ENCODE measurements at regions not wholly inside any gene's neighbourhood (a gene's known extent, or its start where the extent isn't known, plus 50 kb on each side); places are given as distances from the start of the nearest gene placed in this dataset.

DNA sequence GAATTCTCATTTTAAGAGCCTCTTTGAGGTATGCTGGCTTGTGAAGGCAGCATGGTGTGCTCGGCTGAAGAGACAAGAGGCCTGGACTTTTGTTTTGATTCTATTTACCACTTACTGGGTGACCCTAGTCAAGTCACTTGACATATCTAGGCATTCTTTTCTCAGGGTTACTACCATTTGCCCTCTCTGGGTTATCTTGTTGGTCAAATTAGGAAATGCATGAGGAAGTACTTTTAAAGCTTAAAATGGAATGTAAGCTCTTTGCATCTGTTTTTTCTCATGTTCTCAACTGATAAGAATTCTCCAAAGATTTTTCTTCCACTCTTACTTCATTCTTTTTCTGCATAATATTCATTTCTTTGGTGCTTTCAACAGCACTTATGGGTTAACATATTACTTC lies 173.1 kb downstream of the PLK2 start:
- Histone ChIP-seq H3K23ac (ENCODE audit: low read depth, low read length, poor library complexity) (no peak overlapping the region), H2BK120ac (ENCODE audit: low read depth, low read length) (no peak overlapping the region), H2BK5ac (ENCODE audit: low read length) (no peak overlapping the region), H3K27me3 (ENCODE audit: control insufficient read depth in 3 of 3, insufficient read depth in 3 of 3, low read depth in 1 of 3, low read length in 3 of 3) (no peaks in the 10 kb centered on the region), H3K4ac (ENCODE audit: low read length) (no peak overlapping the region), H3K18ac (ENCODE audit: low read length) (no peak overlapping the region), H3K79me1 (ENCODE audit: low read depth, low read length) (no peaks in the 10 kb centered on the region), H2BK15ac (ENCODE audit: low read length) (no peak overlapping the region), H2AFZ (ENCODE audit: low read length) (no peak overlapping the region), H3K4me1 (ENCODE audit: control insufficient read depth in 2 of 2, insufficient read depth in 1 of 2, low read depth in 1 of 2, low read length in 2 of 2) (no peaks in the 10 kb centered on the region), H3K27ac (replicated peaks; ENCODE audit: low read length) (no peak overlapping the region), H3K14ac (ENCODE audit: low read length) (no peak overlapping the region), H2BK12ac (ENCODE audit: low read length) (no peak overlapping the region), H2AK5ac (ENCODE audit: low read depth, low read length) (no peak overlapping the region), H3K9me3 (replicated peaks in 1 of 2; ENCODE audit: control insufficient read depth in 2 of 2, insufficient read depth in 1 of 2, low read depth in 1 of 2, low read length in 2 of 2) (no peaks in the 10 kb centered on the region), H3K4me3 (ENCODE audit: low read length in 2 of 2) (no peak overlapping the region), H3K36me3 (replicated peaks in 1 of 2; ENCODE audit: control insufficient read depth in 2 of 2, insufficient read depth in 2 of 2, low read length in 2 of 2) (no peaks in the 10 kb centered on the region), H4K91ac (ENCODE audit: low read depth, low read length, poor library complexity) (no peak overlapping the region), H3K4me2 (ENCODE audit: insufficient read depth, low read length, poor library complexity, severe bottlenecking) (no peak overlapping the region), H3K9ac (ENCODE audit: low read depth, low read length, poor library complexity) (no peak overlapping the region), H4K8ac (ENCODE audit: low read depth, low read length) (no peak overlapping the region)
- WGBS, 2 donors (ENCODE audit: extremely low coverage in 2 of 2, insufficient read length in 2 of 2, insufficient replicate concordance in 1 of 2), result no CpG with 5 or more reads among the region's 1 CpG
- DNase-seq (ENCODE audit: low spot score), result no peak

DNA sequence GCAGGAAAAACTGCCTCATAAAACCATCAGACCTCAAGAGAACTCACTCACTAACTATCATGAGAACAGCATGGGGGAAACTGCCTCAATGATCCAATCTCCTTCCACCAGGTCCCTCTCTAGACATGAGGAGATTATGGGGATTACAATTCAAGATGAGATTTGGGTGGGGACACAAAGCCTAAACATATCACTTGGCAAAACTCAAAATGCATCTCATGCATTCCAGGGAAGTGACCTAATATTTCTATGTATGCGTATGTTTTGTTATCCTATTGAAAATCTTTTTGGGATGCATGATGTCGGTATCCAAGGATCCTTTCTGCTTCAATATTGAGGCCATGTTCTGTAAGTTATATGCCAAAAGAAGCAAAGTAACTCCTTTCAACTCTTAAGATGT lies 174.0 kb downstream of the PLK2 start:
- H3K9me3 ChIP-seq (replicated peaks in 1 of 2; ENCODE audit: control insufficient read depth in 2 of 2, insufficient read depth in 1 of 2, low read depth in 1 of 2, low read length in 2 of 2), result no peaks in the 10 kb centered on the region
- no peak overlapping the region for H2AFZ ChIP-seq (ENCODE audit: low read length)
- no CpG with 5 or more reads among the region's 2 CpGs for WGBS, 2 donors (ENCODE audit: extremely low coverage in 2 of 2, insufficient read length in 2 of 2, insufficient replicate concordance in 1 of 2)
- H3K4me2 ChIP-seq (ENCODE audit: insufficient read depth, low read length, poor library complexity, severe bottlenecking), result no peak overlapping the region
- no peak overlapping the region for H3K27ac ChIP-seq (replicated peaks; ENCODE audit: low read length)
- H3K9ac ChIP-seq (ENCODE audit: low read depth, low read length, poor library complexity), result no peak overlapping the region
- no peaks in the 10 kb centered on the region for H3K36me3 ChIP-seq (replicated peaks in 1 of 2; ENCODE audit: control insufficient read depth in 2 of 2, insufficient read depth in 2 of 2, low read length in 2 of 2)
- no peak overlapping the region for H3K18ac ChIP-seq (ENCODE audit: low read length)
- no peak overlapping the region for H3K23ac ChIP-seq (ENCODE audit: low read depth, low read length, poor library complexity)
- no peak overlapping the region for H3K14ac ChIP-seq (ENCODE audit: low read length)
- no peak overlapping the region for H2BK5ac ChIP-seq (ENCODE audit: low read length)
- H2BK12ac ChIP-seq (ENCODE audit: low read length), result no peak overlapping the region
- no peak overlapping the region for H4K91ac ChIP-seq (ENCODE audit: low read depth, low read length, poor library complexity)
- no peak overlapping the region for H3K4me3 ChIP-seq (ENCODE audit: low read length in 2 of 2)
- no peak overlapping the region for H3K4ac ChIP-seq (ENCODE audit: low read length)
- H2BK15ac ChIP-seq (ENCODE audit: low read length), result no peak overlapping the region
- H2BK120ac ChIP-seq (ENCODE audit: low read depth, low read length), result no peak overlapping the region
- H4K8ac ChIP-seq (ENCODE audit: low read depth, low read length), result no peak overlapping the region
- no peak overlapping the region for H2AK5ac ChIP-seq (ENCODE audit: low read depth, low read length)
- DNase-seq (ENCODE audit: low spot score), result no peak
- no peaks in the 10 kb centered on the region for H3K27me3 ChIP-seq (ENCODE audit: control insufficient read depth in 3 of 3, insufficient read depth in 3 of 3, low read depth in 1 of 3, low read length in 3 of 3)
- H3K4me1 ChIP-seq (ENCODE audit: control insufficient read depth in 2 of 2, insufficient read depth in 1 of 2, low read depth in 1 of 2, low read length in 2 of 2), result no peaks in the 10 kb centered on the region
- H3K79me1 ChIP-seq (ENCODE audit: low read depth, low read length), result no peaks in the 10 kb centered on the region

- WGBS, 2 donors (ENCODE audit: extremely low coverage in 2 of 2, insufficient read length in 2 of 2, insufficient replicate concordance in 1 of 2), result no CpG with 5 or more reads among the region's 2 CpGs
These were observed 175.0 kb downstream of the PLK2 start for GRCh38 chr5:58284886-58285285.

DNA sequence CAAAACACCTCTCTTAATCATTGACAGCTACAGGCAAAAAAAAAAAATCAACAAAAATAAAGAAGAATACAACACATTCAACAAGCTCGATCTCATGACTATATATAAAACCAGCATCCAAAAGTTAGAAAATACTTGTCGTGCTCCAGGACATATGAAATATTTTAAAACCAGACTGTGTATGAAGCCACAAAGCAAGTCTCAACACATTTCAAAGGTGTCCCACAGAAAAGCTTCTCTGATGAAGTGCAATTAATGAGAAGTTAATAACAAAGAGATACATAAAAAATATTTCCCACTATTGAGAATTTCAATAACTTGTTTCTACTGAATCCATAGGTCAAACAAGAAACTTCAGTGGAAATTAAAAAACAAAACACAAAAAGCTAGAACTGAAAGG lies 178.7 kb downstream of the PLK2 start:
- Histone ChIP-seq H3K23ac (ENCODE audit: low read depth, low read length, poor library complexity) (no peak overlapping the region), H2AFZ (ENCODE audit: low read length) (no peak overlapping the region), H4K91ac (ENCODE audit: low read depth, low read length, poor library complexity) (no peak overlapping the region), H3K18ac (ENCODE audit: low read length) (no peak overlapping the region), H2BK120ac (ENCODE audit: low read depth, low read length) (no peak overlapping the region), H2BK5ac (ENCODE audit: low read length) (no peak overlapping the region), H3K4ac (ENCODE audit: low read length) (no peak overlapping the region), H3K4me1 (ENCODE audit: control insufficient read depth in 2 of 2, insufficient read depth in 1 of 2, low read depth in 1 of 2, low read length in 2 of 2) (no peaks in the 10 kb centered on the region), H3K27ac (replicated peaks; ENCODE audit: low read length) (no peak overlapping the region), H3K14ac (ENCODE audit: low read length) (no peak overlapping the region), H3K9ac (ENCODE audit: low read depth, low read length, poor library complexity) (no peak overlapping the region), H3K4me3 (ENCODE audit: low read length in 2 of 2) (no peak overlapping the region), H3K79me1 (ENCODE audit: low read depth, low read length) (no peaks in the 10 kb centered on the region), H3K9me3 (replicated peaks in 1 of 2; ENCODE audit: control insufficient read depth in 2 of 2, insufficient read depth in 1 of 2, low read depth in 1 of 2, low read length in 2 of 2) (peaks cover 2 to 6% of the 10 kb centered on the region in 2 donors), H3K4me2 (ENCODE audit: insufficient read depth, low read length, poor library complexity, severe bottlenecking) (no peak overlapping the region), H2BK12ac (ENCODE audit: low read length) (no peak overlapping the region), H3K27me3 (ENCODE audit: control insufficient read depth in 3 of 3, insufficient read depth in 3 of 3, low read depth in 1 of 3, low read length in 3 of 3) (no peaks in the 10 kb centered on the region), H2BK15ac (ENCODE audit: low read length) (no peak overlapping the region), H3K36me3 (replicated peaks in 1 of 2; ENCODE audit: control insufficient read depth in 2 of 2, insufficient read depth in 2 of 2, low read length in 2 of 2) (no peaks in the 10 kb centered on the region), H2AK5ac (ENCODE audit: low read depth, low read length) (no peak overlapping the region), H4K8ac (ENCODE audit: low read depth, low read length) (no peak overlapping the region)
- DNase-seq (ENCODE audit: low spot score), result no peak
- WGBS, 2 donors (ENCODE audit: extremely low coverage in 2 of 2, insufficient read length in 2 of 2, insufficient replicate concordance in 1 of 2), result no CpG with 5 or more reads among the region's 2 CpGs

More at GRCh38 chr5:58284886-58285285, 175.0 kb downstream of the PLK2 start:
- no peak overlapping the region for H3K14ac ChIP-seq (ENCODE audit: low read length)
- H3K23ac ChIP-seq (ENCODE audit: low read depth, low read length, poor library complexity), result no peak overlapping the region
- no peak overlapping the region for H3K27ac ChIP-seq (replicated peaks; ENCODE audit: low read length)
- H4K8ac ChIP-seq (ENCODE audit: low read depth, low read length), result no peak overlapping the region
- no peak overlapping the region for H2AK5ac ChIP-seq (ENCODE audit: low read depth, low read length)
- H3K4me3 ChIP-seq (ENCODE audit: low read length in 2 of 2), result no peak overlapping the region
- no peak for DNase-seq (ENCODE audit: low spot score)
- H3K36me3 ChIP-seq (replicated peaks in 1 of 2; ENCODE audit: control insufficient read depth in 2 of 2, insufficient read depth in 2 of 2, low read length in 2 of 2), result no peaks in the 10 kb centered on the region
- no peak overlapping the region for H2AFZ ChIP-seq (ENCODE audit: low read length)
- no peaks in the 10 kb centered on the region for H3K79me1 ChIP-seq (ENCODE audit: low read depth, low read length)
- H2BK5ac ChIP-seq (ENCODE audit: low read length), result no peak overlapping the region
- H2BK12ac ChIP-seq (ENCODE audit: low read length), result no peak overlapping the region
- H2BK120ac ChIP-seq (ENCODE audit: low read depth, low read length), result no peak overlapping the region
- H3K18ac ChIP-seq (ENCODE audit: low read length), result no peak overlapping the region
- H3K27me3 ChIP-seq (ENCODE audit: control insufficient read depth in 3 of 3, insufficient read depth in 3 of 3, low read depth in 1 of 3, low read length in 3 of 3), result no peaks in the 10 kb centered on the region
- H2BK15ac ChIP-seq (ENCODE audit: low read length), result no peak overlapping the region
- no peak overlapping the region for H3K4ac ChIP-seq (ENCODE audit: low read length)
- H3K4me2 ChIP-seq (ENCODE audit: insufficient read depth, low read length, poor library complexity, severe bottlenecking), result no peak overlapping the region
- no peaks in the 10 kb centered on the region for H3K9me3 ChIP-seq (replicated peaks in 1 of 2; ENCODE audit: control insufficient read depth in 2 of 2, insufficient read depth in 1 of 2, low read depth in 1 of 2, low read length in 2 of 2)
- no peak overlapping the region for H3K9ac ChIP-seq (ENCODE audit: low read depth, low read length, poor library complexity)
- H4K91ac ChIP-seq (ENCODE audit: low read depth, low read length, poor library complexity), result no peak overlapping the region
- no peaks in the 10 kb centered on the region for H3K4me1 ChIP-seq (ENCODE audit: control insufficient read depth in 2 of 2, insufficient read depth in 1 of 2, low read depth in 1 of 2, low read length in 2 of 2)

Data from neuronal stem cell (in vitro differentiated cells).